HG03342 (cell line): ENCODE measurements at regions not wholly inside any gene's neighbourhood (a gene's known extent, or its start where the extent isn't known, plus 50 kb on each side); places are given as distances from the start of the nearest gene placed in this dataset.

Experiments
- ATAC-seq: cut with Tn5 transposase; IDR thresholded peaks from one replicate; pipeline ENCODE4 v1.9.1; 2021; ENCODE audit warnings: mild to moderate bottlenecking, moderate library complexity; ENCODE audit not compliant: unreplicated experiment

GRCh38 chr2:83584672-83585071, 874.4 kb downstream of the SUCLG1 start:
- ATAC-seq = no peak

GRCh38 chr2:83582589-83582988, 876.5 kb downstream of the SUCLG1 start:
- ATAC-seq = no peak

- no peak for ATAC-seq
Measured at GRCh38 chr2:83579507-83579906, 879.6 kb downstream of the SUCLG1 start.

- no peak for ATAC-seq
Measured at GRCh38 chr2:83578405-83578804, 880.7 kb downstream of the SUCLG1 start.

- no peak for ATAC-seq
Measured at GRCh38 chr2:83574614-83575013, 884.5 kb downstream of the SUCLG1 start.

GRCh38 chr2:83573060-83573459, 886.0 kb downstream of the SUCLG1 start:
- no peak for ATAC-seq

GRCh38 chr2:83572400-83572799, 886.7 kb downstream of the SUCLG1 start:
- no peak for ATAC-seq

GRCh38 chr2:83567551-83567950, 891.5 kb downstream of the SUCLG1 start:
- no peak for ATAC-seq

GRCh38 chr2:83565626-83566025, 893.5 kb downstream of the SUCLG1 start:
- no peak for ATAC-seq

GRCh38 chr2:83565181-83565580, 893.9 kb downstream of the SUCLG1 start:
- no peak for ATAC-seq

GRCh38 chr2:83561592-83561991, 897.5 kb downstream of the SUCLG1 start:
- no peak for ATAC-seq

GRCh38 chr2:83536556-83536955, 922.5 kb downstream of the SUCLG1 start:
- ATAC-seq = no peak

GRCh38 chr2:83534416-83534815, 924.7 kb downstream of the SUCLG1 start:
- ATAC-seq = no peak

GRCh38 chr2:83531206-83531826, 927.8 kb downstream of the SUCLG1 start:
- ATAC-seq = no peak

- no peak for ATAC-seq
Measured at GRCh38 chr2:83528767-83529166, 930.3 kb downstream of the SUCLG1 start.

- ATAC-seq = no peak
Measured at GRCh38 chr2:83522891-83523493, 936.1 kb downstream of the SUCLG1 start.

GRCh38 chr2:83517727-83518368, 941.2 kb downstream of the SUCLG1 start:
- ATAC-seq = no peak

- no peak for ATAC-seq
Measured at GRCh38 chr2:83516503-83516902, 942.6 kb downstream of the SUCLG1 start.

- no peak for ATAC-seq
Measured at GRCh38 chr2:83487451-83487850, 971.6 kb downstream of the SUCLG1 start.

- no peak for ATAC-seq
Measured at GRCh38 chr2:83481436-83481835, 977.6 kb downstream of the SUCLG1 start.

GRCh38 chr2:83478037-83478436, 981.0 kb downstream of the SUCLG1 start:
- no peak for ATAC-seq

- ATAC-seq = no peak
Measured at GRCh38 chr2:83475371-83475770, 983.7 kb downstream of the SUCLG1 start.
